Kidney tubule cell (primary cell): ENCODE measurements at regions not wholly inside any gene's neighbourhood (a gene's known extent, or its start where the extent isn't known, plus 50 kb on each side); places are given as distances from the start of the nearest gene placed in this dataset.
A peak's percentile ranks its signal among the peaks of the same experiment; 100 is the strongest.

Experiments used
- DNase-seq: peaks from one replicate; pipeline ENCODE4 v3.0.0-alpha.2; 2018; ENCODE audit warnings: low spot score

DNA sequence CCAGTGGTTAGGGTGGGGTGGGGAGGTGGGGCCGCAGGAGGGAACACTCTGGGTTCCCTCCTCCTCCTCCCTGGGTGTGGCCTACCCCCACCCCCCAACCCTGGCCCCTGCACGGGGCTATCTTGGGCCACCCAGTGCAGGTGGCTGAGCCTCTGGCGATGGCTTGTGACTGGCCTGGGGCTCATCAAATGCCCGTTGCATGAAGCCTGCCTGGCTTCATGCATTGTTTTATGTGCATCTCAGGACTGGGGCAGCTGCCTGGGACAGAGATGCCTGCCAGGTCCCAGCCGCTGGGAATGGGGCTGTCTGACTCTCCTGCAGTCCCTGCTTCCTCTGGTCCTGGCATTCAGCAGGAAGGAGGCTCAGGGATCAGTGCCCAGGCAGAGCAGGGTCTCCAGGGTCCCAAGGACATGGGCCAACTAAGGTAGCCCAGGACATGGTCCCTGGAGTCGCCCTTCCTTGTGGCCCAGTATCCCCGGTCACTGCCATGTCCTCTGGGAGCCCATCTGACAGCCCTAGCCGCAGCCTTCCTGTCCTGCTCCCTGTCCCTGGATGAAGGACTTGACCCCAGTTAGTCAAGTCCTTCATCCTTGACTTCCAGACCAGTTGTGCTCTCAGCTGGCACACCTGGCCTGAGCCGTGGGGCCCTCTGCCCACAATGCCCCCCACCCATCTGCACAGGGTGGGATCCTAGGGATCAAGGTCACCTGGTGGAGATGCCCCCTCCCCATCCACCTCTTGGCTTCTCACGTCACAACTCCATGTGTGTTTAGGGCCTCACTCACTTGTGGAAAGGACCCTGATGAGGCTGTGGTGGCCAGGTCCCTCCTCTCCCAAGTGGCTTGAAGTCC lies 112.1 kb upstream of the FGF3 start:
- DNase-seq, result no peak

- DNase-seq, result no peak
Observed at GRCh38 chr11:69931994-69932910, 113.0 kb upstream of the FGF3 start.

- DNase-seq, result peak; percentile 49
Observed at GRCh38 chr11:69934861-69935494, 115.8 kb upstream of the FGF3 start.

GRCh38 chr11:69935941-69936505 lies 116.8 kb upstream of the FGF3 start:
- no peak for DNase-seq

- no peak for DNase-seq
Observed at GRCh38 chr11:69936771-69937170, 117.6 kb upstream of the FGF3 start.

- DNase-seq, result no peak
Observed at GRCh38 chr11:69938206-69938605, 119.0 kb upstream of the FGF3 start.

DNA sequence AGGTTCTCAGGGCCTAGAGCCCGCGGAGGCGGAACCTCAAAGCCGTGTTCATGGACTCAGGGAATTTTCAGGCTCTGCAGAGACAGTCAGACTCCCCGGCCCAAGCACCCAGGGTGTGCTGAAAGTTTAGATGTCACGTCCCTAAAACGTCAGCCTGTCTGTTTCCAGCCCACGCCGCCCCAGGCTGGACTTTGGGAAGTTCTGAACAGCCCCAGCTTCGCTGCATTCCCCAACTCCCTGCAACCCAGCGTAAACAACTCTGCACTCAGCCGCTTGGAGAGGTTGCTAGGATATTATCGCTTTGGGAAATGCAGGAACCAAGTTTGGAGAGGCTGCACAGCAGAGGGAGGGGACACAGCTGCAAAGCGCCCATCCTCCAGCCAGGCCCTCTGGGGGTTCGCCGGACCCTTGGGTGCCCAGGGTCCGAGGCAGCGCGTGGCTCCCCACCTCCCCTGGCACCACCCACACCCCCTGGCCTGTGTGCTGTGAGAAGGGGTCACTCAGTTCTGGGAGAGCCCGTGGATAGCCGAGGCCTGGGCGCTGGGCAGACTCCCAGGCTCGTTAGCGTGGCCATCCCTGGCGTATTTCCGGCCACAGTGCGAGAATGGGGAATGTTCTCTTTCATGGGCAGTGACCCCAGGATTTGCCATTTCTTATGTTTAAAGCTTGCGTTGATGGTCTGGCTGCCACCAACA lies 120.5 kb upstream of the FGF3 start:
- DNase-seq, result no peak

DNA sequence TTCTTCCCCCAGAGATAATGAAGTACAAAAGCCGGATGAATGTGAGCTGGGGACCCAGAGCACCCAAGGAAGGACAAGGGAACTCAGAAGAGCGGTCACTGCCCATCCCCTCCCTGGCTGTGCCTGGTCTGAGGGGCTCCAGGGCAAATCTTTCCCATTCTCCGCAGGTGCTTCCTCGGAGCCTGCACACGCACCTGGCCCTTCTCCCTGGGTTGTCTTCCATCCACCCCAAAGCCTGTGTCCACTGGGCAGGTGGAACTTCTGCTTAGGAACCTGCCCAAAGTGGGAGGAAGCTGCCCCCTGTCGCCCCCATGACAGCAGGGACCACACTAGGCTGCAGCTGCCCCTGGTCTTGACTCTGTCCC lies 121.0 kb upstream of the FGF3 start:
- no peak for DNase-seq

- DNase-seq, result no peak
Observed at GRCh38 chr11:69941546-69942332, 122.5 kb upstream of the FGF3 start.

GRCh38 chr11:69942333-69942820 lies 123.2 kb upstream of the FGF3 start:
- no peak for DNase-seq

GRCh38 chr11:69943066-69943465 lies 123.8 kb upstream of the FGF3 start:
- DNase-seq, result peak; percentile 30

DNA sequence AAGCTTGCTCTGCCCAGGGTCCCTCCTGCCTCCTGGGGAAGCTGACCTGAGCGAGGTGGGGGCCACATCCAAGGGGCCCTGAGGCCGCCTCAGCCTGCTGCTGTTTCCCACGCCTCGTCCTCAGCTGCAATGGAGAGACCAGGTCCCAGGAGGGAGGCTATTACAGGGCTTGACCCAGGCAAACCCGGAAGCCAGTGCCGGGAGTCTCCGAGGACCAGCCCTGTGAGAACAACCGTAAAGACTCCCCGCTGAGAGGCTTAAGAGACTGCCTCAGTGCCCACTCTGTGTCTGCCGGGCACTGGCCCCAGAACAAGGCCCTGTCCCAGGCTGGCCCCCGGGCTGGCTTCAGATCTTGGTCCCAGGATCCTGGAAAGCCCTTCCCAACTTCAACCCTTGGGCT lies 124.3 kb upstream of the FGF3 start:
- DNase-seq, result no peak

DNA sequence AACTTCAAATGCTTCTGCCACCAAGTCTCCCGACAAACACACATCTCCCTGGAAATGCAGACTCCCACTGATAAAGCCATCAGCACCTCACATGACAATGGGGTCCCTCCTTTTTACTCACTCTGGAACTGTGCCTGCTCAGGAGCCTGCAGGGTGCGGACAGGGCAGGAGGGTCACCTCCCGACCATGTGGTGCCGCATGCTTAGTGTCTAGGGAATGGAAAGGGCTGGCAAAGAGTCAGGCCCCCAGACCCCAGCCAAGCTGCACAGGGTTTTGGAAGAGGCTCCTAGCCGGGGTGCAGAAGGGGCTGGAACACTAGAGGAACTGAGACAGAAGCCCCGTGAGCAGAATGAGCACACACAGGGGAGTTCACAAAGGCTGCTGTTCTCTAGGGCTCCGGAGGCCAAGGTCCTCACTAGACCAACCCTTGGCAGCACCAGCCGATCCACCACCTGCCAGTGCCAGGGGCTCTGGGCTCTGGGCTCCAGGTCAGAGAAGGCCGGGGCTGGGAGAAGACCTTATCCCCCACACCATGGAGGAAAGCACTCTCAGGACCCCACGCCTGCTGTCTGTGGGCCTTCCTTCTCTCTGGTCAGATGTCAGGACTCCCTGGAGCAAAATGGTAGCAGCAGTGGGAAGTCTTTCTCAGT lies 125.1 kb upstream of the FGF3 start:
- no peak for DNase-seq

- no peak for DNase-seq
Observed at GRCh38 chr11:69945157-69945556, 125.9 kb upstream of the FGF3 start.

- DNase-seq, result no peak
Observed at GRCh38 chr11:69947059-69947792, 128.0 kb upstream of the FGF3 start.

DNA sequence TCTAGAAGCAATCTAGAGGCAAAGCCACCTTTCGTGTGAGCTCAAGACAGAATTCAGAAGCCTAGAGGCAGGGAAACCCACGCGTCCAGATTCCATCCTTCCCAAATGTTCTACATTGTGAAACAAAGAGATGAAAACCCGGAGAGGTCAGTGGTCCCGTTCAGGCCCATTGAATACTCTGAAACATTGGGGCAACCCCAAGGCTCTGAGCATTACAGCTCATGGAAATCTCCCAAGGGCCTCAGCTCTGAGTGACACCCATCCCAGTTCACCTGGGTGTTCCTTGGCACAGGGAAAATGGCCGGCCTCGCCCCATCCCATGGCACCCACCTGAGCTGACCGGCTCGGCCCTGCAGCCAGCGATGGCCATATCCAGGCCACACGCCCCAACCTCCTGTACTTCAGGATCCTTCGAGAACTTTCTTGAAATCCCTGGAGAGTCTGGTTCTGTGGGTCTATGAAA lies 128.6 kb upstream of the FGF3 start:
- DNase-seq, result no peak

DNA sequence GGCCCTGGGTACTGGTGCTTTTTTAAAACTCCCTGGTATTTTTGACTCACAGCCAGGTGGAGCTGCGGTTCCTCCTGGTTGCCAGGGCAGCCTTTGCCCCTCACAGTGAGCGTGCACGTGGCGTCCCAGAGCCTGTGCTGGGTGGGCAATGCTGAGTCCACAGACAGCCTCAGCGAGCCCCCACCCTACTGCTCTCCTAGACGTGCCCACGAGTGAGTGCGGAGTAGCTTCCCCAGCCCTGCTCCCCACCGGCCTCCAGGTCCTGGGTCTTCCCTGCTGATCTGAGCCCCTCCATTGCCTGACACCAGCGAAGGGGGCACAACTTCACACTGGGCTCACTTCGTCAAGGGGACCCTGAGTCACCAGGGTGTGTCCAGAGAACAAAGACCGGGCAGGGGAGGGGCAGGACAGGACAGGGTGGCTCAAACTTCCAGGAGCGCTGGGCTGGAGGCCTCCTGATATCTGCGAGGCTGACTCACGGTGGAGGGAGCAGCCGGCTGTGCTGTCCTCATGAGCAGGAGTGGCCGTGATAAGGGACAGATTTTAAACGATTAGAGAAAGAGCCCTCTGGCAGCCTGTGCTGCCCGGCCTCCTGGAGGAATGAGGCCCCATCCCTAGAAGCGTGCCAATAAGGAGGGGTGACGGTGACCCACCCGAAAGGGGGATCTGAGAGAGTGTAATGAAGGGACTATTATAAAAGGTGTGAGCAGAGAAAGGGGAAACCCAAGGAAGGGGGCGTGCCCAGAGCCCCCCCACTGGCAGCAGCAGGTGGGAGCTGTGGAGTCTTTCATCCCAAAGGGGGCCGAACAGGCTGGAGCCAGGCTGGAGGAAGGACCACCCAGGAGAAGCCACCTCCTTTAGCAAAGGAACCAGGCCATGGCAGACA lies 129.3 kb upstream of the FGF3 start:
- DNase-seq, result peak; percentile 81

DNA sequence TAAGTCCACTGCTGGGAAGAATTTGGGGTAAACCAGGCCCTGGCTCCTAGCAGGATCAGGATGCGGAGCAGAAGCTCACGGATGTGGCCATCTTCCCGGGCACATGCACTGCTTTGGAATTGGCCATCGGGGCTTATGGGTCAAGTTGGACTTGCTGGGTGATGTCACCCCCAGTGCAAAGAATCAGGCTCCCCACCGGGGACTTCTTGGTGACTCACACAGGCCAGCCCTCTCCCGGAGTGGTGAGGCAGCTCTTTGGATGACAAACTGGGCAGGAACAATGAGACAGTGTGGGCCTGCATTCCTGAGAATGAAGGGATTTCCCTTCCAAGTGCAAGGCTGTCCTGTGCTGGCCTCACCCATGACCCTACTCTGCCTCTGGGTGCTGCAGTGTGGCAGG lies 128.8 kb upstream of the ANO1 start:
- peak; percentile 98 for DNase-seq
